Astrocyte (in vitro differentiated cells and primary cell): ENCODE measurements at regions not wholly inside any gene's neighbourhood (a gene's known extent, or its start where the extent isn't known, plus 50 kb on each side); places are given as distances from the start of the nearest gene placed in this dataset.

ENCODE experiments used
- DNase-seq: peaks from one replicate; pipeline ENCODE4 v3.0.0-alpha.2; 2010; ENCODE audit warnings: low read depth
- FAIRE-seq: peaks from 2 replicates; lab custom pipeline; 2011; peaks lifted over from hg19 to GRCh38; lab: Jason Lieb, UNC
- H2AFZ ChIP-seq: 2 replicates; pipeline ENCODE4 v1.6.0; 2012; ENCODE audit warnings: low read depth, low read length, inconsistent platforms
- H3K27ac ChIP-seq: 2 replicates; pipeline ENCODE4 v1.5.1; 2011; ENCODE audit warnings: low read depth, low read length, inconsistent platforms
- H3K27me3 ChIP-seq: 2 replicates; pipeline ENCODE4 v1.6.0; 2011; ENCODE audit warnings: low read length, inconsistent platforms; ENCODE audit not compliant: insufficient read depth
- H3K36me3 ChIP-seq: 2 replicates; pipeline ENCODE4 v1.5.1; 2011; ENCODE audit warnings: low read length, inconsistent platforms; ENCODE audit not compliant: insufficient read depth
- H3K4me1 ChIP-seq: 2 replicates; pipeline ENCODE4 v1.5.1; 2011; ENCODE audit warnings: low read length, inconsistent platforms; ENCODE audit not compliant: insufficient read depth
- H3K4me2 ChIP-seq: 2 replicates; pipeline ENCODE4 v1.6.0; 2012; ENCODE audit warnings: low read length, inconsistent platforms
- H3K4me3 ChIP-seq: 2 replicates; pipeline ENCODE4 v1.5.1; 2011; ENCODE audit warnings: low read depth, mild to moderate bottlenecking, low read length, inconsistent platforms; ENCODE audit not compliant: insufficient read depth
- H3K79me2 ChIP-seq: 2 replicates; pipeline ENCODE4 v1.6.0; 2012; ENCODE audit warnings: mild to moderate bottlenecking, low read length, inconsistent platforms; ENCODE audit not compliant: insufficient read depth
- H3K9ac ChIP-seq: 2 replicates; pipeline ENCODE4 v1.6.0; 2012; ENCODE audit warnings: mild to moderate bottlenecking, low read length, inconsistent platforms
- H3K9me3 ChIP-seq: 2 replicates; pipeline ENCODE4 v1.5.1; 2012; ENCODE audit warnings: low read depth, mild to moderate bottlenecking, low read length, inconsistent platforms; ENCODE audit not compliant: insufficient read depth
- H4K20me1 ChIP-seq: 2 replicates; pipeline ENCODE4 v1.6.0; 2012; ENCODE audit warnings: low read length, inconsistent platforms; ENCODE audit not compliant: insufficient read depth
- H3K27ac Mint-ChIP-seq: one replicate; pipeline ENCODE4 v1.8.0; 2021; ENCODE audit warnings: mild to moderate bottlenecking, mixed read lengths; ENCODE audit not compliant: unreplicated experiment
- H3K27me3 Mint-ChIP-seq: one replicate; pipeline ENCODE4 v1.8.0; 2021; ENCODE audit warnings: low read depth, mixed read lengths; ENCODE audit not compliant: unreplicated experiment
- H3K36me3 Mint-ChIP-seq: one replicate; pipeline ENCODE4 v1.8.0; 2021; ENCODE audit warnings: low read depth, mixed read lengths; ENCODE audit not compliant: unreplicated experiment
- H3K4me1 Mint-ChIP-seq: one replicate; pipeline ENCODE4 v1.8.0; 2021; ENCODE audit warnings: low read depth, mixed read lengths; ENCODE audit not compliant: unreplicated experiment
- H3K4me3 Mint-ChIP-seq: one replicate; pipeline ENCODE4 v1.8.0; 2021; ENCODE audit warnings: mild to moderate bottlenecking, moderate library complexity, mixed read lengths; ENCODE audit not compliant: unreplicated experiment
- H3K9me3 Mint-ChIP-seq: one replicate; pipeline ENCODE4 v1.8.0; 2021; ENCODE audit warnings: mild to moderate bottlenecking, mixed read lengths; ENCODE audit not compliant: unreplicated experiment
- EZH2 ChIP-seq: IDR thresholded peaks from 2 replicates; pipeline ENCODE4 v1.6.1; 2012; ENCODE audit warnings: mild to moderate bottlenecking, low read length, inconsistent platforms; ENCODE audit not compliant: insufficient read depth
- TF ChIP-seq, protein P1 (sequence below): IDR thresholded peaks from 2 replicates; pipeline ENCODE4 v1.5.1; 2011; ENCODE audit warnings: low read depth, mild to moderate bottlenecking, inconsistent platforms, low read length, moderate library complexity; ENCODE audit not compliant: insufficient read depth

DNA sequence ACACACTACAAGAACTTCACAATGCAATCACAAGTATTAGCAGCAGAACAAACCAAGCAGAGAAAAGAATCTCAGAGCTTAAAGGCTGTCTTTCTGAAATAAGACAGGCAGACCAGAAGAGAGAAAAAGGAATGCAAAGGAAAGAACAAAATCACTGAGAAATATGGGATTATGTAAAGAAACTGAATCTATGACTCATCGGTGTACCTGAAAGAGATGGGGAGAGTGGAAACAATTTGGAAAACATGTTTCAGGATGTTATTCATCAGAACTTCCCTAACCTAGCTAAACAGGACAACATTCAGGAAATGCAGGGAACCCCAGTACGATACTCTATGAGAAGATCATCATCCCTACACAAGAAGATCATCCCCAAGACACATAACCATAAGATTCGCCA lies 499.0 kb upstream of the CHAC2 start:
- Mint-ChIP-seq H3K4me3 (no peak overlapping the region), H3K36me3 (no peaks in the 10 kb centered on the region), H3K27ac (no peak overlapping the region), H3K27me3 (no peaks in the 10 kb centered on the region), H3K4me1 (no peaks in the 10 kb centered on the region), H3K9me3 (no peaks in the 10 kb centered on the region)
- Histone ChIP-seq H3K27ac (no peak overlapping the region), H3K79me2 (no peaks in the 10 kb centered on the region), H2AFZ (no peak overlapping the region), H3K36me3 (no peaks in the 10 kb centered on the region), H3K4me2 (no peak overlapping the region), H3K4me3 (no peak overlapping the region), H3K9ac (no peak overlapping the region), H3K27me3 (no peaks in the 10 kb centered on the region), H3K4me1 (no peaks in the 10 kb centered on the region), H4K20me1 (no peaks in the 10 kb centered on the region), H3K9me3 (no peaks in the 10 kb centered on the region)
- FAIRE-seq, result no peak
- no peak for DNase-seq
- TF ChIP-seq, protein P1, sequence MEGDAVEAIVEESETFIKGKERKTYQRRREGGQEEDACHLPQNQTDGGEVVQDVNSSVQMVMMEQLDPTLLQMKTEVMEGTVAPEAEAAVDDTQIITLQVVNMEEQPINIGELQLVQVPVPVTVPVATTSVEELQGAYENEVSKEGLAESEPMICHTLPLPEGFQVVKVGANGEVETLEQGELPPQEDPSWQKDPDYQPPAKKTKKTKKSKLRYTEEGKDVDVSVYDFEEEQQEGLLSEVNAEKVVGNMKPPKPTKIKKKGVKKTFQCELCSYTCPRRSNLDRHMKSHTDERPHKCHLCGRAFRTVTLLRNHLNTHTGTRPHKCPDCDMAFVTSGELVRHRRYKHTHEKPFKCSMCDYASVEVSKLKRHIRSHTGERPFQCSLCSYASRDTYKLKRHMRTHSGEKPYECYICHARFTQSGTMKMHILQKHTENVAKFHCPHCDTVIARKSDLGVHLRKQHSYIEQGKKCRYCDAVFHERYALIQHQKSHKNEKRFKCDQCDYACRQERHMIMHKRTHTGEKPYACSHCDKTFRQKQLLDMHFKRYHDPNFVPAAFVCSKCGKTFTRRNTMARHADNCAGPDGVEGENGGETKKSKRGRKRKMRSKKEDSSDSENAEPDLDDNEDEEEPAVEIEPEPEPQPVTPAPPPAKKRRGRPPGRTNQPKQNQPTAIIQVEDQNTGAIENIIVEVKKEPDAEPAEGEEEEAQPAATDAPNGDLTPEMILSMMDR, result no peak
- TF ChIP-seq EZH2, result no peak

DNA sequence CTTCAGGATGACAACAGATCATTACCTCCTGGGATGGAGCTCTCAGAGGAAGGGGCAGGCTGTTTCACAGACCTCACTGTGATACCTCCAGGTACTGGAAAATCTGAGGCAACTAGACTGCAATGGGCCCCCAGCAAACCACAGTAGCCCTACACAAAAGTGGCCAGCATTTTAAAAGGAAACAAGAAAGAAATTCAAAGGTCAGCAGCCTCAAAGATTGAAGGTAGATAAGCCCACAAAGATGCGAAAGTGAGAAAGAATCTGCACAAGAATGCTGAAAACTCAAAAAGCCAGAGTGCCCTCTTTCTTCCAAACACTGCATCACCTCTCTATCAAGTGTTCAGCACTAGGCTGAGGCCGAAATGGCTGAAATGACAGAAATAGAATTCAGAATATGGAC lies 499.5 kb upstream of the CHAC2 start:
- Mint-ChIP-seq H3K36me3 (no peaks in the 10 kb centered on the region), H3K27me3 (no peaks in the 10 kb centered on the region), H3K4me1 (no peaks in the 10 kb centered on the region), H3K4me3 (no peak overlapping the region), H3K9me3 (no peaks in the 10 kb centered on the region), H3K27ac (no peak overlapping the region)
- H3K4me2 ChIP-seq, result no peak overlapping the region
- H3K9me3 ChIP-seq, result no peaks in the 10 kb centered on the region
- H3K9ac ChIP-seq, result no peak overlapping the region
- H3K79me2 ChIP-seq, result no peaks in the 10 kb centered on the region
- DNase-seq (no peak), FAIRE-seq (no peak)
- H3K4me3 ChIP-seq, result no peak overlapping the region
- no peaks in the 10 kb centered on the region for H3K27me3 ChIP-seq
- TF ChIP-seq EZH2, result no peak
- TF ChIP-seq, protein P1, result no peak
- no peaks in the 10 kb centered on the region for H4K20me1 ChIP-seq
- H2AFZ ChIP-seq, result no peak overlapping the region
- H3K36me3 ChIP-seq, result no peaks in the 10 kb centered on the region
- H3K27ac ChIP-seq, result no peak overlapping the region
- H3K4me1 ChIP-seq, result no peaks in the 10 kb centered on the region

DNA sequence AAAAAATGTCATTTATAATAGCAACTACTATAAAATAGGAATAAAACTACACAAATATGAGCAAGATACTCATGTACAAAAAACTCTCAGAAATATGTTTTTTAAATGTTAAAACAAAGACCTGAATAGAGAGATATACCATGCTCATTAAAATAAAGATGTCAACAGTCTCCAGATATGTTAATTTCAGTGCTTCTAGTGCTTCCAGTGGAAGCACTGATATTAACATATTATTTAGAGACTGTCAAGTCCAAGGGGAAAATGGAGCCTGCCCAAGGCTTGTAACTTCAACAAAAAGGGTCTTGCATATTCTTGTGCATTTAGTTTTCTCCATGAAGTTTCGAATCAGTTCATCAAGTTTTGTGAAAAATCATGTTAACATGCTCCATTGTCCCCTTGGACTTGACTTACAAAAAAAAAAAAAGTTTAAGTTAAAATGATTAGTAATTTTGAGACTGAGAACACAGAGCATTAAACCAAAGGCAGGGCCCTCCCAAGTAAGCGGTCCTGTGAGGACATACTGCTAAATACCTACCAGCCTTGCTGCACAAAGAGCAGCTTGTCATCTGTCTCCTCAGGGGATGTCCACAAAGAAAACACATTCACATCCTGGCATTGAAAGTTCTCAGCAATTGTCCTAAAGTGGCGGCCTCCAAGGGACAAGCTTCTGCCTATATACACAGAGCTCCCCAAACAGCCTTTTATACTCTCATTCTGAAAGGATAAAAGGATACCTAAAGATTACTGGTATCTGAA lies 501.9 kb upstream of the CHAC2 start:
- Histone ChIP-seq H3K27ac (no peak overlapping the region), H2AFZ (no peak overlapping the region), H3K4me1 (no peaks in the 10 kb centered on the region), H3K9ac (no peak overlapping the region), H3K4me3 (no peak overlapping the region), H3K27me3 (no peaks in the 10 kb centered on the region), H4K20me1 (no peaks in the 10 kb centered on the region), H3K9me3 (no peaks in the 10 kb centered on the region), H3K4me2 (no peak overlapping the region), H3K36me3 (no peaks in the 10 kb centered on the region), H3K79me2 (no peaks in the 10 kb centered on the region)
- TF ChIP-seq, protein P1, result no peak
- TF ChIP-seq EZH2, result no peak
- Mint-ChIP-seq H3K27me3 (no peaks in the 10 kb centered on the region), H3K9me3 (peaks cover 2% of the 10 kb centered on the region), H3K36me3 (no peaks in the 10 kb centered on the region), H3K27ac (no peak overlapping the region), H3K4me1 (no peaks in the 10 kb centered on the region), H3K4me3 (no peak overlapping the region)
- no peak for DNase-seq
- FAIRE-seq, result no peak
